ENCODE measurements at regions not wholly inside any gene's neighbourhood (a gene's known extent, or its start where the extent isn't known, plus 50 kb on each side); places are given as distances from the start of the nearest gene placed in this dataset.

DNA sequence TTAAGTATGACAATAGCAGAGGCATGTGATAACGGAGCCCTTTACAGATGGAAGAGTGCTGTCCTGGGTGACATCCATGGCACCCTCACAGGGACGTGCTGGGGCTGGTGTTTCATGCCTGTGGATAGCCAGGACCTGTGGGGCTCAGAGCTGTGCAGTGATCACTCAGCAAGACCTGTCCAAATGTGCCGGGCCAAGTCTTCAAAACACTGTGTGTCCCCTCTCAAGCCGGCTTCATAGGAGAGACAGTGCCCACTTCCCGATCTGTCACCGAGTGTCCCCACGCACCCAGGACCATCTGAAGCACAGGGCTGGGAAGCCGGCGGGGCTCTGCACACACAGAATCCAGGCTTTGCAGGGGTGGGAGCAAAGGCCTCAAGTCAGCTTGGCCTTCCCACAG lies 217.2 kb upstream of the IGF1R start:
- WGBS (ENCODE audit: insufficient coverage, low coverage, missing lambda C conversion rate), result 2% methylated on average over 9 of the region's 9 CpGs
- Histone ChIP-seq H3K4me3 (no peak overlapping the region), H3K27ac (ENCODE audit: extremely low read depth, low read depth, low read length) (no peak overlapping the region), H3K9me1 (ENCODE audit: control insufficient read depth, insufficient read depth, low read length) (no peaks in the 10 kb centered on the region), H3K79me2 (ENCODE audit: control insufficient read depth, insufficient read depth, low read length) (no peaks in the 10 kb centered on the region), H2AFZ (ENCODE audit: low read depth, low read length) (no peak overlapping the region), H3K4me1 (replicated peaks in 1 of 2; ENCODE audit: control insufficient read depth in 2 of 2, insufficient read depth in 2 of 2, low read length in 2 of 2) (peaks cover 0 to 8% of the 10 kb centered on the region in 2 experiments; a peak in 2 of 5 replicates), H3K27me3 (ENCODE audit: control insufficient read depth in 2 of 2, insufficient read depth in 2 of 2, low read length in 2 of 2) (peaks cover 2 to 21% of the 10 kb centered on the region in 2 experiments; a peak in 2 of 5 replicates), H4K20me1 (replicated peaks; ENCODE audit: control insufficient read depth, insufficient read depth, low read length) (no peaks in the 10 kb centered on the region), H3K9me3 (replicated peaks; ENCODE audit: control insufficient read depth, insufficient read depth, low read depth, low read length) (no peaks in the 10 kb centered on the region), H3K36me3 (ENCODE audit: control insufficient read depth, insufficient read depth, low read length) (no peaks in the 10 kb centered on the region), H3K9ac (ENCODE audit: insufficient read depth in 1 of 2, low read depth in 2 of 2, low read length in 2 of 2) (no peak overlapping the region), H3K4me2 (ENCODE audit: insufficient read depth, low read length) (no peak overlapping the region)
- CTCF ChIA-PET (ENCODE audit: low intra/inter-chr PET ratio), result no interaction called here
- in situ Hi-C loops (cut with MboI) (no loop called here), intact Hi-C loops (cut with micrococcal nuclease) (no loop called here)
- TF ChIP-seq CBX5 (IDR thresholded peaks at IDR 0.05; ENCODE audit: borderline replicate concordance, low read depth), result no peak
- TF ChIP-seq XRCC5 (IDR thresholded peaks at IDR 0.05; ENCODE audit: low read depth, low read length), result no peak
- TF ChIP-seq NCOR1 (IDR thresholded peaks at IDR 0.05), result no peak
- TF ChIP-seq GATAD2A (IDR thresholded peaks at IDR 0.05), result no peak
- TF ChIP-seq ZNF707 (CRISPR knock-in tag; conservative IDR thresholded peaks at IDR 0.05), result no peak
- TF ChIP-seq ZNF384 (IDR thresholded peaks at IDR 0.05; ENCODE audit: low read depth, low read length), result no peak
- FAIRE-seq (no peak), DNase-seq (ENCODE audit: extremely low read depth in 1 of 4, low spot score in 3 of 4) (no peak), ATAC-seq (no peak)
- POLR2A ChIA-PET, result no interaction called here
- no TSS peak for BruUV-seq (replicated peaks)

DNA sequence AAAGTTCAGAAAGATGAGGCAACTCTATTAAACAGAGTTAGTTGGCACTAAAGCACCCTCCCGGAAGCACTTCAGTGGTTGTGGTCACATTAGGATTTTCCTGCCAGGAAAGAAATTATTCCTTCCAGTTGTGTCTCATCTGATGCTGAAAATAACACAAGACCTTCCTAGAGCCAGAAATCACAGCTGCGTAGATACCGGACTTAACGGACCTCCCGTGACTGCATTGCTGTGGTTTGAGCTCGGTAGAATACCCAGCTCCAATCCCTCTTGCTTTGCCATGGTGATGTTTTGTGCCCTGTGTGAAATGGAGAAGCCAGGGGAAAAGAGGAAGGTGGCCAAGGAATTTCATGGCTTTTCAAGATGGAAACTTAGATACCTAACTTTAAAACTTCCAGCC lies 215.0 kb upstream of the IGF1R start:
- FAIRE-seq (no peak), ATAC-seq (no peak), DNase-seq (ENCODE audit: extremely low read depth in 1 of 4, low spot score in 3 of 4) (no peak)
- Histone ChIP-seq H3K4me1 (replicated peaks in 1 of 2; ENCODE audit: control insufficient read depth in 2 of 2, insufficient read depth in 2 of 2, low read length in 2 of 2) (peaks cover 0 to 2% of the 10 kb centered on the region in 2 experiments; a peak in 1 of 5 replicates), H3K27ac (ENCODE audit: extremely low read depth, low read depth, low read length) (no peak overlapping the region), H3K4me3 (no peak overlapping the region), H3K27me3 (ENCODE audit: control insufficient read depth in 2 of 2, insufficient read depth in 2 of 2, low read length in 2 of 2) (peaks cover 2 to 21% of the 10 kb centered on the region in 2 experiments; a peak in 2 of 5 replicates), H3K9me3 (replicated peaks; ENCODE audit: control insufficient read depth, insufficient read depth, low read depth, low read length) (no peaks in the 10 kb centered on the region), H3K4me2 (ENCODE audit: insufficient read depth, low read length) (no peak overlapping the region), H3K36me3 (ENCODE audit: control insufficient read depth, insufficient read depth, low read length) (no peaks in the 10 kb centered on the region), H3K9ac (ENCODE audit: insufficient read depth in 1 of 2, low read depth in 2 of 2, low read length in 2 of 2) (no peak overlapping the region), H2AFZ (ENCODE audit: low read depth, low read length) (no peak overlapping the region), H3K9me1 (ENCODE audit: control insufficient read depth, insufficient read depth, low read length) (no peaks in the 10 kb centered on the region), H4K20me1 (replicated peaks; ENCODE audit: control insufficient read depth, insufficient read depth, low read length) (no peaks in the 10 kb centered on the region), H3K79me2 (ENCODE audit: control insufficient read depth, insufficient read depth, low read length) (no peaks in the 10 kb centered on the region)
- POLR2A ChIA-PET, result no interaction called here
- CTCF ChIA-PET (ENCODE audit: low intra/inter-chr PET ratio), result no interaction called here
- 3% methylated on average over 6 of the region's 6 CpGs for WGBS (ENCODE audit: insufficient coverage, low coverage, missing lambda C conversion rate)
- intact Hi-C loops (cut with micrococcal nuclease), result no loop called here
- in situ Hi-C loops (cut with MboI), result no loop called here
- BruUV-seq (replicated peaks), result no TSS peak
- TF ChIP-seq ESRRB (CRISPR knock-in tag; IDR thresholded peaks at IDR 0.05; ENCODE audit: borderline replicate concordance) (no peak), ZNF143 (CRISPR knock-in tag; IDR thresholded peaks at IDR 0.05) (no peak), KAT8 (IDR thresholded peaks at IDR 0.05; ENCODE audit: low read depth) (no peak)
- TF ChIP-seq, protein P1, sequence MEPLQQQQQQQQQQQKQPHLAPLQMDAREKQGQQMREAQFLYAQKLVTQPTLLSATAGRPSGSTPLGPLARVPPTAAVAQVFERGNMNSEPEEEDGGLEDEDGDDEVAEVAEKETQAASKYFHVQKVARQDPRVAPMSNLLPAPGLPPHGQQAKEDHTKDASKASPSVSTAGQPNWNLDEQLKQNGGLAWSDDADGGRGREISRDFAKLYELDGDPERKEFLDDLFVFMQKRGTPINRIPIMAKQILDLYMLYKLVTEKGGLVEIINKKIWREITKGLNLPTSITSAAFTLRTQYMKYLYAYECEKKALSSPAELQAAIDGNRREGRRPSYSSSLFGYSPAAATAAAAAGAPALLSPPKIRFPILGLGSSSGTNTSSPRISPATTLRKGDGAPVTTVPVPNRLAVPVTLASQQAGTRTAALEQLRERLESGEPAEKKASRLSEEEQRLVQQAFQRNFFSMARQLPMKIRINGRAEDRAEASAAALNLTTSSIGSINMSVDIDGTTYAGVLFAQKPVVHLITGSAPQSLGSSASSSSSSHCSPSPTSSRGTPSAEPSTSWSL (CRISPR knock-in tag; IDR thresholded peaks at IDR 0.05; ENCODE audit: borderline replicate concordance), result no peak
